Thyroid gland (tissue), 4 donors: ENCODE measurements at regions not wholly inside any gene's neighbourhood (a gene's known extent, or its start where the extent isn't known, plus 50 kb on each side); places are given as distances from the start of the nearest gene placed in this dataset.

Source experiments
- CTCF ChIP-seq, 6 experiments: fragments of 200-600 bp in 3 of 6; fragments of 450-650 bp in 3 of 6; sonication (generic) in 3 of 6; IDR thresholded peaks; one replicate each; pipeline ENCODE4 v1.5.1; 2016 to 2019; ENCODE audit warnings: antibody characterized with exemption in 6 of 6, mild to moderate bottlenecking in 2 of 6, inconsistent platforms in 1 of 6, moderate library complexity in 1 of 6
- POLR2A ChIP-seq, 2 donors: fragments of 450-650 bp; IDR thresholded peaks; one replicate each; pipeline ENCODE4 v1.6.1; 2017; ENCODE audit warnings: antibody characterized with exemption in 2 of 2, mild to moderate bottlenecking in 2 of 2, moderate library complexity in 1 of 2

DNA sequence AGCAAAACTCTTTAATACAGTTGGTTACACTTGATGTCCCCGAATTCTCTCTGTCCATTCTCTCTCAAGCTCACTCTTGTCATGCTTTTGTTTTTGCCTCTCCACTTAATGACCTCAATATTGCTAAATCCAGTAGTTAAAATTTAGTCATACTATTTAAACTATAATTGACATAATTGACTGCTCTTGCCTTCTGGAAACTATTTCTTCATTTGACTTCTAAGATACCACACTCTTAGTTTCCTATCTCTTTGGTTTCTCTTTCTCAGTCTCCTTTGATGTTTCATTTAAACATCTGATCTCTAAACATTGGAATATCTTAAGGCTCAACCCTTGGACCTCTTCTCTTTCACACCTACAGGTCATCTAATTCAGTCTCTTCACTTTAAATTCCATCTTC lies 211.3 kb downstream of the COG6 start:
- no peak for TF ChIP-seq CTCF (IDR thresholded peaks at IDR 0.05)
- TF ChIP-seq POLR2A (IDR thresholded peaks at IDR 0.05) = no peak
